HG03025 (cell line): ENCODE measurements at regions not wholly inside any gene's neighbourhood (a gene's known extent, or its start where the extent isn't known, plus 50 kb on each side); places are given as distances from the start of the nearest gene placed in this dataset.

Experiments
- ATAC-seq: cut with Tn5 transposase; IDR thresholded peaks from one replicate; pipeline ENCODE4 v1.9.1; 2021; ENCODE audit warnings: mild to moderate bottlenecking, moderate library complexity; ENCODE audit not compliant: unreplicated experiment, low FRiP score

DNA sequence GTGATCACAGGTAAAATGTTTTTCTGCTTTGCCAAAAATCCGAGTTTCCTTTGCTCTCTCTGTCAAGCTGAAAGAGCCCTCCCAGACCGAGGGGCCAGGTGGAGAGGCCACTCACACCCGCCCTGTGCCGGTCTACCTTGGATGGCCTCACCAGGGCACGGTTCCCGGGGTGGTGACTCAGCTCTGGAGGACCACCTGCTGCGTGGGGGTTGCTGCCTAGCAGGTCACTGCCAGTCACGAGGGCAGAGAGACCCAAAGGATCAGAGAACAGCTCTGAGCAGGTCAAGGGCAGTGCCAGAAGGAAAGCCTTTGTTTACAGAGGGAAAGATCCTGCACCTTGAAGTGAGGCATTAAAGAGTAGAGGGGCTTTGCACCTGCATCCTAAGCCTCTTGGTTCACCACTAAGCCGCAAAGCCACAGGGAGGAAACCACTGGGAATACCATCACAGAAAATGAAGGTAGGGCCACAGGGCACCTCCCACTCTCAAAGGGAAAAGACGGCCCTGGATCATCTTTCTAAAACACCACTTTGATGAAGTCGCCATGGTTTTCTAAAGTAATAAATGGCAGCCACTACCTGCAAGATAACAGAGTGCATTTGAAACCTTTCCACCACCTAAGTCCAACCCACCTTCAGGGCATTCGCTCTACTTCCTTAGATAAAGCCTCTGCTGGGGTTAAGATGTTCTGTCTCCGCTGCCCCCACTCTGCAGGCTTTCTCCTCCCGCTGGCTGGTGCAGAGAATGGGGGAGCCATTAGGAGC is 160.3 kb upstream of the KLF14 start:
- ATAC-seq: no peak

DNA sequence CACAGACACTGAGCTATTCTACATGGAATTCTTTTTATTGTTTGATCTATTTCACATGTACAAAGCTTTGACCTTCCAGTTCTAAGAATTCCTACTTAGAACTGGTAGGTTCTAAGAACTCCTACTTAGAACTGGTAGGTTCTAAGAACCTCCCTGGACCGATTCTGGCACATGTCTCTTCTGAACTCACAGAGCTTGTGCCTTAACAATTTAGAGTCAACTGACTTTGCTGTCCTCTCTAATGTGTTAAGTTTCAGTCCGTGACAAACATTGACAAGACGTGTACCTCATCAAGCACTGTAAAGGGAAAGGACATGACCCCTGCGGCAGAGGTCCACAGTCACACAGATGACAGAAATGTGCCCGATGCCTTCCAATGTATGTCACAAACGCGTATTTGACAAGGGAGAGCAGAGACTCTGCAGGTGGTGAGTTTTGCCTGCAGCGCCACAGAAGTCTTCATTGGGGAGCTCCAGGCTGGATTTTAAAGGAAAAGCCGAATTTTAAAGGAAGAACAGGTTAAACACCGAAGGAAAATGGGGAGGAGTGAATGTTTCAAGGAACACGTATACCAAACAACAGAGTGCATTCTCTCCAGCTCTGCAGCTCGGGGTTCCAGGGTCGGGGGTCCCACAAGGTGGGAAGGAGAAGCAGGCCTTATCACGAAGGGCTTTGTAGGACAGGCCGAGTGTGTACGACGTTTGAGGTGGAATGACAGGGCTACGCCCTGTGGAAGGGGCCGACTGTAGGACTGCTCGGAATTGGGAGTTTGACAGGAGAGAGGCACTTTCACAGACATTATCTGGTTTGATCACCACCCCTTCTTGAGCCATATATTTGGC is 161.1 kb upstream of the KLF14 start:
- no peak for ATAC-seq

DNA sequence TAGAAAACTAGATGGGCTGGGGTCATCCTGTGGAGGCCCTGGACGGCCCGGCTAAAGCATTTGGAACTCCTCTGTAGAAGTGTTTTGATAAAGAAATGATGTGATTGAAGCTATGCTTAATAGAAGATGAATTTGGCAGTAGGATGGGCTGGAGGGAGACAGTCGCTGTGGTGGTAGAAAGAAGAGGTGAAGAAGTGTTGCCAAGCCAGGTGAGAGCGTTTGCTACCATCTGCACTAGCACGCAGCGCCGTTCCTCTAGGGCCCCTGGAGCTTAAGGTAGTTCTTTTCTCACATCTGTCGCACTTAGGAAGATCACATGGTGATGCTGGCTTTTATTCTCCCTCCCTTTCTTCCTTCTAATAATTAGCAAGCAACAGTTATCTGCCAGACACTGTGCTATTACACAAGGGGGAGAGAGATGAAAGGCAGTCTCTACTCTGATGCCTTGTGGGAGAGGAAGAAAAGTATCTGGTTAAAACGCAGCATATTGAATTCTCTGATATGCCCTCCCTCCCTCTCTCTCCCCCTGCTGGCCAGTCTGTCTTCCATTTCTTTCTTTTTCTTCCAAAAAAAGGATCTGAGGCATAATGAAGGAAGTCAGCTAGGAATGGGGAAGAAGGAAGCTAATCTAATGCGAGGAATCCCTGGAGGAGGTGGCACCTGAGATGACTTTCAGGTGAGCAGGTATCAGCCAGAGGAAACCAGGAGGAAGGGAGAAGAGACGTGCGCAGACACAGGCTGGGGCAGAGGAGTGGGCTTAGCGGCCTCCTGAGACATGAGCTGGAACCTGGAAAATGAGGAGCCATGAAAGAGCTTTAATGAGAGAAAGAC is 162.3 kb upstream of the KLF14 start:
- ATAC-seq: no peak

- peak; percentile 38 for ATAC-seq
Observed at GRCh38 chr7:130896898-130897514, 163.0 kb upstream of the KLF14 start.

GRCh38 chr7:130897515-130898419 is 163.8 kb upstream of the KLF14 start:
- no peak for ATAC-seq

DNA sequence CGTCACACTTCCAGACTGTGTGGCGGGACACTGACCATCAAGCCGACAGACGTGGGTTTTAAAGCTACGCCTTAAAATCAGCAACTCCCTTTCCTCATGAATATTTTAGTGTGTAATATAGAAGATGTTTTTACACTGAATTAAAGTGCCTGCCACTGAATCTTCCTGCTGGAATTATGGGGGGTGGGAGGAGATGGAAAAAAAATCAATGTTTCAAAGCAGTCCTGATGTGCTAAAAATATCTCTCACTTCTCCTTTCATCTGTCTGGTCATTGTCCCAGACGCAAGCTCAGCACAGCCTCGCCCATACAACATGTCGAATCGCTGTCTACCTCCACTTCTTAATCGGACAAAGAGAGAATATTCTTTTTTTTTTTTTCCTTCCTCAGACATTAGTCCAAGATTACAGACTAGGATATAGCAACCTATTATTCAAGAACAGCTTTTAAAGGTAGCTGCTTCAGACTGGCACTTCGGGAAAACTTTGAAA is 165.1 kb upstream of the KLF14 start:
- no peak for ATAC-seq

DNA sequence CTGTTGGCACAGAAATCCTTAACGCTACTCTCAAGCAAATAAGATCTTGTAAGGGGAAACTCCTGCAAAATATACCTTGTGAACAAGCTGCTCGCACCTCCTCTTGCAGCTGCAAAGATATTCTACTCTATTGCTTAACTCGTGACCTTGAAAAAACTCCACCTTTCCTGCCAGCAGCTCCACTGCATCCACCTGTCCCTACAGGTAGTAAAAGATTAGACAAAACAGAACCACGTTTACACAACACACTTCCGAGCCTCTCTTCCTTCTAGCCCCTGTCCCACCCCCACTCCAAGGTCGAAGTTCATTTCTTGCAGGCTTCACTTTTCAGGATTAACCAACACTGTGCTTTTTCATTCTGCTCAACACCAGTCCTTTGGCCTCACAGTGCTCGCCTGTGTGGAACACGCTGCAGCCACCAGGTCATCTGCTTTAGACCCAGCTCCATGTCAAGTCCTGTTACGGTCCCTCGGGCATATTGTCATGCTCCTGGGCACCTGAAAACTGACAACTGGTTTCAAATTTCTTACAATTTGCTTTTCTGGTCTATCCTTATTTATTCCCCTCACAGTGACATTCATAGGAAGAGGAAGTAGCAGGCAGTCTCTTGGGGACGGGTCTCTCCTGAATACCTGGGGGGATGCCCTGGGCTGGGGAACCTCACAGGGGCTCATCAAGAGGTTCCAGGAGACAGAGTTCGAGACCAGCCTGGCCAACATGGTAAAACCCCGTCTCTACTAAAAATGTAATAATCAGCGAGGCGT is 165.8 kb upstream of the KLF14 start:
- no peak for ATAC-seq

DNA sequence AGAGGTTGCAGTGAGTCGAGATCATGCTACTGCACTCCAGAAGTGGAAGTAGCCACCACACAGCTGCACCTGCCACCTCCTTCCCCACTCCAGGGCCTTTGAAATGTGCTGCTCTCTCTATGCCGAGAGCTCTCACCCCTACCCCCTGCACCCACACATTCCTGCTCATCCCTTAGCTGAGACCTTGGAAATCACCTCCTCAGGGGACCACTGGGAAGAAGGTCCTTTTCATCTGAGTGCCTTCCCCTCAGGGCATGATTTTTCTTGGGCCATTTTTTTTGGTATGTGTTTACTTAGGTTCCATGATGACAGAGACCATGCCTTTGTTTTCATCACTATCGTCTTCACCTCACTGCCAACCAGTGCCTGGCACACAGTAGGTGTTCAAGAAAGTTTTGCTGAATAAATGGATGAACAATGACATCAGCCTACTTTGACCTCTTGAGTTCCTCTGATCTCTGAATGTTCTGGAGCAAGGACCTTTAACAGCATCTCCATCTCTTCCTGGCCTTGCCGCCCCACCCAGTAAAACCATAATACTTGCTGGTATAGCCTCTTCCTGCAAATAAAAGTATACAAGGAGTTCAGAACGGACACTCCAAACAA is 166.6 kb upstream of the KLF14 start:
- ATAC-seq: no peak

DNA sequence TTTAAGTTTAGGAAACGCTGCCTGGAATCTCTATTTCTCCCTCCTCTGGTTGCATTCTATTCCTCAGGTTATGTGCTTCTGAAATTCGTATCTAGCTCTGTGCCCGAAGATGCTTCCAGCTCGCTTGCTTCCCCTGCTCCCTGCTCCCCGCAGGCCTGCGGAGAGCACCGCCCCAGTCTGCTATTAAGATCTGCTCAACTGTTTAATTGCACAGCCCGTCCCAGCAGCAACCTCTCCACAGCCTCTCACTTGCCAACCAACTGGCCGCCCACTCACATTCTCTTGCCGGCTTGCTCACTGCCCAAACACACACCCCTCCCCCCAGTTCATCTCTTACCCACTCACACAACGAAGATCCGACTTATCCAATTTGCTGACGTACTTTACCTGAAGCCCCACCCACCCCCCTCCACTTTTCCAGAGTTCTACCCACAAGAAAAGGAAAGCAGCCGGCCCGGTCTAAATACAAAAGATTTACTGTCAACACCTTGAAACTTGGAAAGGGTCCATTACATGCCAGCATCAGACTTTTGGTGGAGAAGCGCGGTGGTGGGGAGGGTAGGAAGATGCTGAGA is 167.3 kb upstream of the KLF14 start:
- ATAC-seq: no peak

- ATAC-seq: no peak
Observed at GRCh38 chr7:130902755-130903357, 168.8 kb upstream of the KLF14 start.

GRCh38 chr7:130903358-130903974 is 169.5 kb upstream of the KLF14 start:
- no peak for ATAC-seq

DNA sequence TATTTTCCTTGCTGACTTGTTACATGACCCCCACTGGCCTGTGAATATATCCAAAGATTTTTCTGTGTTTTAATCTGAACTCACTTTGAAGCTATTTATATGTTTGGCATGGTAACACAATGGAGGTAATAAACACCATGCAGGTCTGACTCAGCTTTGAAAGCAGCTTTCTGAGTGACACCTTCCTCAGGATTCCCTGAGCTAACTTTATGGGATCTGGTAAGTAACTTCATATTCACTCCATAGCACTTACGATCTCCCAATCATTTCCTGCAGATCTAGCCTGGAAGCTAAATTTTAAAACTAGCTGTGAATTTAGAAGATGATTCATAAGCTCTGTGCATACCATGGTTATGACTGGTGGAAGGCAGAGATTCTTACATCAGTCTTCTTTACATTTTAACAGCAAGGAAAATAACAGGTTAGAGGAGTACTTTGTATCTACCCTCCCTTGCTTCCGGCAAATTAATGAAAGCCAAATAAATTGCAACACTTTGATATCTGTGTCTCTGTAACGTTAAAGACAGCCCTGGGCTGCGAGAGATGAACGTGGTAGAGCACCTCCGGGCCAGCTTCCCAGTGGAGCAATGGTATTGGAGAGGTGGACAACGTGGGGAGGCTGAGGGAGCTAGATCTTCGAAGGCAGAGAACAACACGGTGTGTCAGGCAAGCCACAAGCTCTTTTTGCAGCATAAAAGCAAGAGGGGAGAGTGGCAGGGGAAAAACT is 170.2 kb upstream of the KLF14 start:
- ATAC-seq: no peak

DNA sequence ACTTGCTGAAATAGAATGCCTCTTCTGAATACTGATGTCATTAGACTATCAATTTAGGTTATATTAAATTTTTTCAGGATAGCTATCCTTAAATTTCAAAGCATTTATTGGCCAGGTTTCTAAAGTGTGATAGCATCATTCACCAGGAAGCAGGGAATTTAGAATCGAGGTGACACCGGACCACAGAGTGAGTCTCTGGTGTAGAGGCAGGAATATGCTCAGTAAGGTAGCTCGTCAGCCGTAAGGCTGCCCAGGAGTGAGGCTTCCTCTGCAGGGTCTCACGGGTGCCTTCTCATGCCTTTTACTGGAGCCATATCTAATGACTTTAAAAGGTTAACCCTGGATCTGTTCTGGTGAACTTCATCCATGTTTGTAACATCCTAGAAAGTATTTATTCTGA is 170.8 kb upstream of the KLF14 start:
- ATAC-seq: no peak

DNA sequence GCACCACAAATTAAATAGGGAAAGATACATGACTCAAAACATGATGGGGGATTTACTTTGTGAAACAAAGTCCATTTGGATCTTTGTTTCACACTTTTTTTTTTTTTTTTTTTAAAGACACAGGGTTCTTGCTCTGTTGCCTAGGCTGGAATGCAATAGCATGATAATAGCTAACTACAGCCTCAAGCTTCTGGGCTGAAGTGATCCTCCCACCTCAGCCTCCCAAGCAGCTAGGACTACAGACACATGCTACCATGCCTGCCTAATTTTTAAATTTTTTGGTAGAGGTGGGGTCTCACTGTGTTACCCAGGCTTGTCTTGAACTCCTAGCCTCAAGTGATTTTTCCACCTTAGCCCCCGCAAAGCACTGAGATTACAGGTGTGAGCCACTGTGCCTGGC is 172.6 kb upstream of the KLF14 start:
- no peak for ATAC-seq

DNA sequence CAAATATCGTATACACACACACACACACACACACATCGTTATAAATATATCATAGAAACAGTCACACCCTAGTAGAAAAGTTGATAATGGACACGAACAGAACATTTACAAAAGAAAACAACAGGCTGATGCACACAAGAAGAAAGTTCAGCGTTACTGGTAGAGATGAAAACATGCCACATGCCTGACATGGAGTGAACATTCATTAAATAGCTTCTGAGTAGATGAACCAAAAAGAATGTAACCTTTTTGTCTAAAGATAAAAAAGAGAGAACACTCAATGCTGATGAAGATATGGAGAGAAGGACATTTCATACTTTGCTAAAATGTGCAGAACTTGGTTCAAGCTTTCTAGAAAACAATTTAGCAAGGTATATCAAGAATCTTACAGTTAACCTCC is 173.4 kb upstream of the KLF14 start:
- ATAC-seq: no peak

- no peak for ATAC-seq
Observed at GRCh38 chr7:130908345-130909160, 174.5 kb upstream of the KLF14 start.
